Sigmoid colon (tissue), 6 donors: ENCODE measurements at regions not wholly inside any gene's neighbourhood (a gene's known extent, or its start where the extent isn't known, plus 50 kb on each side); places are given as distances from the start of the nearest gene placed in this dataset.
"Not testable (repeated sequence)": the region's sequence is repeated elsewhere in the genome, so short reads cannot be mapped to it uniquely, and the experiment has no call there.

ENCODE experiments used
- DNase-seq: peaks from one replicate; pipeline ENCODE4 v3.0.0-alpha.2; 2019
- H3K27ac ChIP-seq, 4 donors: fragments of 200-600 bp; sonication (generic); one replicate each; pipeline ENCODE4 v1.5.1; 2016 to 2019; ENCODE audit warnings: mild to moderate bottlenecking in 1 of 4
- H3K27me3 ChIP-seq, 3 donors: fragments of 200-600 bp; sonication (generic); one replicate each; pipeline ENCODE4 v1.5.1; 2019; ENCODE audit warnings: mild to moderate bottlenecking in 1 of 3
- H3K36me3 ChIP-seq, 4 donors: fragments of 200-600 bp; sonication (generic); one replicate each; pipeline ENCODE4 v1.5.1; 2016 to 2019
- H3K4me1 ChIP-seq, 4 donors: fragments of 200-600 bp; sonication (generic); one replicate each; pipeline ENCODE4 v1.5.1; 2017 to 2019
- H3K4me3 ChIP-seq, 4 donors: fragments of 200-600 bp; sonication (generic); one replicate each; pipeline ENCODE4 v1.5.1; 2017 to 2019; ENCODE audit warnings: mild to moderate bottlenecking in 2 of 4, moderate library complexity in 1 of 4
- H3K9me3 ChIP-seq, 4 donors: fragments of 200-600 bp in 3 of 4; sonication (generic) in 3 of 4; one replicate each; pipeline versions ENCODE4 v1.5.1 to v1.6.1; 2013 to 2019
- CTCF ChIP-seq, 4 experiments: fragments of 450-650 bp in 3 of 4; fragments of 200-600 bp in 1 of 4; IDR thresholded peaks; one replicate each; pipeline ENCODE4 v1.5.1; 2016 to 2019; ENCODE audit warnings: antibody characterized with exemption in 4 of 4, mild to moderate bottlenecking in 3 of 4, moderate library complexity in 2 of 4
- EP300 ChIP-seq, 4 donors: sonication (generic); formaldehyde crosslinking; IDR thresholded peaks; one replicate each; pipeline ENCODE4 v1.6.1; 2017; ENCODE audit warnings: antibody characterized with exemption in 4 of 4
- POLR2A ChIP-seq, 2 donors: fragments of 450-650 bp; IDR thresholded peaks; one replicate each; pipeline ENCODE4 v1.6.1; 2016; ENCODE audit warnings: antibody characterized with exemption in 2 of 2, mild to moderate bottlenecking in 2 of 2, moderate library complexity in 2 of 2
- POLR2AphosphoS5 ChIP-seq, 4 donors: sonication (generic); formaldehyde crosslinking; IDR thresholded peaks; one replicate each; pipeline ENCODE4 v1.6.1; 2017; ENCODE audit warnings: antibody characterized with exemption in 4 of 4
- WGBS, 2 donors: extraction: QIAGEN DNeasy Blood & Tissue Kit; methylation state at CpG; one replicate each; pipeline ENCODE4 v1.1.7; 2013; 5-methylcytosine and 5-hydroxymethylcytosine counted together
- intact Hi-C: fragments of 100-400 bp; cut with DNase I; formaldehyde crosslinking; loops from one replicate; pipeline ENCODE4 v1.15.1; 2023
- donor health status: healthy with polysubstance abuse.
- donor health status: healthy.

DNA sequence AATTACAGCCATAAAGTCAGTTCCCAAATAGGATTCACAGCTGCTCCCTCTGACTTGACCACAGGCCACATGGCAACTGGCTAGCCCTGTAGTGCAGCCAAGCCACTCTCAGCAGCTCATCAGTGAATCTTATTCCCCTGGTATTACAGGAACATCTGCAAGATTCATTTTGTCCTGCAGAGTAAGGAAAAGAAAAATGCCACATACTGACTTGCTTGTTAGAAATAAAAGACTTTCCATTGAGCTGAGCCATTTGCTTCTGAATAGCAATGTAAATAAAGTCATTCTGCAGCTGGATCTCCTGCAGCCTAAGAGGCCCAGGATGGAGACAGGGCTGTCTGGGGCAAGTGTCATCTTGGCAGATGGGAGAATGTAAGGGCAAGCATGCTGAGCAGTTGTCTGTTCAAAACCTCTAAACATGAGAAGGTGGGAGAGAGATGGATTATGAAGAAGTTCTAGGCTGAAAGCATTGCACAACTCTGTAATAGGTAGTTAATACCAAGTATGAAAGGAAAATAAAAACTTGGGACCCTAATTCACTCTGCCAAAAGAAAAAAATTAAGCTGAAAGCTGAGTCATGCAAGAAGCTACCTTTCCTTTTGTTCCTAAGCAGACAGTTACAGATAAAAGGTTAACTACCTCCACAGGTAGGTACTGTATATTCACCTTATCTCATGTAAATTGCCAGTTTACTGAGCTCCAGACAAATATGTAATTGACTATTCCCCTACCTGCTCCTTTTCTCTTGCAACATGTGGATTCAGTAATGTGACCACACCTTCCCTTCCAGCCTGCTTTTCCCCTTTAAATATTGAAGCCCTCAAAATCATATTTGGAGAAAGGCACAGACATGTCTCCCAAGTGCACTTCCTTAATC lies 244.4 kb upstream of the RAI14 start:
- no peaks in the 10 kb centered on the region for H3K27me3 ChIP-seq
- H3K4me3 ChIP-seq: no peak overlapping the region
- no peaks in the 10 kb centered on the region for H3K9me3 ChIP-seq
- TF ChIP-seq CTCF (IDR thresholded peaks at IDR 0.05): no peak
- no peak for TF ChIP-seq POLR2AphosphoS5 (IDR thresholded peaks at IDR 0.05)
- TF ChIP-seq EP300 (IDR thresholded peaks at IDR 0.05): no peak
- no peak for TF ChIP-seq POLR2A (IDR thresholded peaks at IDR 0.05)
- no peaks in the 10 kb centered on the region for H3K4me1 ChIP-seq
- no peak for DNase-seq
- no peaks in the 10 kb centered on the region for H3K36me3 ChIP-seq
- intact Hi-C loops: no loop called here
- H3K27ac ChIP-seq: no peak overlapping the region

DNA sequence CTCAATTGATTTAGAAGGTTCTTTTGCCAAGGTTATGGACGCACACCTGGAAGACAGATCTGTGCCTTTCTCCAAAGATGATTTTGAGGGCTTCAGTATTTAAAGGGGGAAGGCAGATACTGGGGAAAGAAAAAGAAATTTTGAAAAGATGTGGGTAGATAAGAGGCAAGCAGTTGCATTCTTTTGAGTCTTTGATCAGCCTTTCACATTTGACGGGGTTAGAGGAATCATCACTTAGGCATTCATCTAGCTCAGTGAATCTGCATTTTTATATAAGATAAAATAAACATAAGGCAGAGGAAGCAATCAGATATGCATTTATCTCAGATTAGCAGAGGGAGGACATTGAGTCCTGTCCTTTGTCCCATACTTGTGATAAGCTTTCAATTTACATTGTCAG lies 243.4 kb upstream of the RAI14 start:
- Histone ChIP-seq H3K4me1 (no peaks in the 10 kb centered on the region), H3K4me3 (no peak overlapping the region), H3K9me3 (no peaks in the 10 kb centered on the region), H3K36me3 (no peaks in the 10 kb centered on the region), H3K27ac (no peak overlapping the region), H3K27me3 (no peaks in the 10 kb centered on the region)
- no peak for DNase-seq
- TF ChIP-seq CTCF (IDR thresholded peaks at IDR 0.05): no peak
- TF ChIP-seq POLR2AphosphoS5 (IDR thresholded peaks at IDR 0.05): no peak
- TF ChIP-seq EP300 (IDR thresholded peaks at IDR 0.05): no peak
- no peak for TF ChIP-seq POLR2A (IDR thresholded peaks at IDR 0.05)
- intact Hi-C loops: no loop called here
- 77 to 81% methylated on average over 2 of the region's 2 CpGs for WGBS, 2 donors

DNA sequence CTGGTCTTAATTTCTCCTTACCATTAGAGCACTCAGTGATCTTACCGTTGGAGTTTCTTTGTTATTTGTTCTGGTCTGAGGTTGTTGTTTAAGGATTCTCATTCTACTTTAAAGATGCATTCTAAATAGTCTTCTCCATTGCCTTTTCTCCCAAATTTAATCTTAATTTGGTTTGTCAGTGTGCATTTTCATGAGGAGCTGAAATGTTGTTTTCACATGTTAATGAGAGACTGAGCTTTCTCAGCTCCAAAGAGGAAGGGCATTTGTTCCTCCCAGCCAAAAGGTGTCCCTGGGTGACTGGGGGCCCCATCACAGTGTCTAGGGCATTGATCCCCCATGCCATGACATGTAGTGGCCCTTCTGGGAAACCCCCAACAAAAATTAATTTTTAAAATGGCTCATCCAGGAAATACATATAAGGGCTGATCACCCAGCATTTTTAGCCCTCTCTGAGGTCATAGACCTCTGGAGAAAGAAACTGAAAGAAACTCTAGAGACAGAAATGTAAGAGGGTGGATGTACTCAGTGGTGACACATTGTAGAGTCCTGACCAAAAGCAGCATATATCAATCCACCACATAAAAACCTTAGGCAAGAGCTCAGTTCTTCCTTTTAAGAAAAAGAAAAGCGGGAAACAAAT lies 240.4 kb upstream of the RAI14 start:
- H3K9me3 ChIP-seq: no peaks in the 10 kb centered on the region
- H3K4me3 ChIP-seq: no peak overlapping the region
- H3K27me3 ChIP-seq: no peaks in the 10 kb centered on the region
- WGBS, 2 donors: 68 to 76% methylated on average over 2 of the region's 2 CpGs
- H3K27ac ChIP-seq: no peak overlapping the region
- intact Hi-C loops: no loop called here
- DNase-seq: no peak
- TF ChIP-seq CTCF (IDR thresholded peaks at IDR 0.05) (no peak), POLR2A (IDR thresholded peaks at IDR 0.05) (no peak), EP300 (IDR thresholded peaks at IDR 0.05) (no peak), POLR2AphosphoS5 (IDR thresholded peaks at IDR 0.05) (no peak)
- no peaks in the 10 kb centered on the region for H3K36me3 ChIP-seq
- no peaks in the 10 kb centered on the region for H3K4me1 ChIP-seq

DNA sequence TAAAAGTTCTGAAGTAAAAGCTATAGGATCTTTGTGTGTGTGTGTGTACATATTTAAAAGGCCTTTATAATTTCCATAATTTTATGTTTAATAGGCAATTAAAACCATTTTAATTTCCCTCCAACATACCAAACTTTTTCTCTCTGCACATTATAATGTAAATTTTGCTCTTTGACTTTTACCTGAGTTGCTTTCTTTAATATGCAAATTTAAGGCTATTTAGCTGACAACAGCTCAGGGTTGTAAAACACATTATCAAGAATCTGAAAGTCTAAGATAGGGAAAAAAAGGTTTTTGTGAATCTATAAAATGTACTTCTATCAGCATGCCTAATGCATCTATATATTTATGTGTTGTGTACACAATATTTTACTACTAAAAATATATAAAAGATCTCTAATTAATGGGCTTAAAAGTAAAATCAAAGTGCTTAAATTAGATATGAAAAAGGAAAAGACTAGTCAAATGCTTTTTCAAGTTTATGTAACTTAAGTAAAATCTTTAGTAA lies 239.6 kb upstream of the RAI14 start:
- Histone ChIP-seq H3K36me3 (no peaks in the 10 kb centered on the region), H3K27ac (no peak overlapping the region), H3K27me3 (no peaks in the 10 kb centered on the region), H3K4me3 (no peak overlapping the region), H3K4me1 (no peaks in the 10 kb centered on the region), H3K9me3 (no peaks in the 10 kb centered on the region)
- TF ChIP-seq EP300 (IDR thresholded peaks at IDR 0.05) (no peak), POLR2A (IDR thresholded peaks at IDR 0.05) (no peak)
- intact Hi-C loops: no loop called here
- DNase-seq: no peak

DNA sequence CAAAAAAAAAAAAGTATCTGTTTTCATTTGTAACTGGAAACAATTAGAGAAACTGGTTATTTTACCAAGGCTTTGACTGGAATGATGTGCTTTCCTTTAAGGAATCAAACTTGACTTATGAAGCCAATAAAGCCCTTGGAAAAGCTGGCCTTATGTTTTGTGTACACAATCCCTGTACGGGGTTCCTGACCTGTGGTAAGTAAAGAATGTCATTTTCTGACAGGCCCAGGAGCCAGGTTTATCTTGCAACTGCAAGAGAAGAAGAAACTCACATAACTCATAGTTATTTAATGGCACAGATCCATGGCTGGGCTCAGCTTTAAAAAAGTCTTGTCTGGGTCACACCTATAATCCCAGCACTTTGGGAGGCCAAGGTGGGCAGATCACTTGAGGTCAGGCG lies 235.9 kb upstream of the RAI14 start:
- DNase-seq, intact Hi-C loops: not testable (repeated sequence)
- WGBS, 2 donors: 52 to 76% methylated on average over 2 of the region's 2 CpGs

More for the DNA sequence above, 235.9 kb upstream of the RAI14 start:
- H3K36me3 ChIP-seq, H3K4me3 ChIP-seq, H3K27me3 ChIP-seq, H3K9me3 ChIP-seq, H3K4me1 ChIP-seq, H3K27ac ChIP-seq: not testable (repeated sequence)
